ENCODE measurements at regions not wholly inside any gene's neighbourhood (a gene's known extent, or its start where the extent isn't known, plus 50 kb on each side); places are given as distances from the start of the nearest gene placed in this dataset.

- TF ChIP-seq EZH2phosphoT487 (IDR thresholded peaks at IDR 0.05; ENCODE audit: borderline replicate concordance, low read length): no peak
- TF ChIP-seq CTCF (IDR thresholded peaks at IDR 0.05; ENCODE audit: low read depth, low read length, poor library complexity, severe bottlenecking): no peak
- no peaks in the 10 kb centered on the region for H3K36me3 ChIP-seq (ENCODE audit: control insufficient read depth, low read length)
- H3K4me1 ChIP-seq (ENCODE audit: control insufficient read depth, low read length): no peaks in the 10 kb centered on the region
- H3K4me3 ChIP-seq (ENCODE audit: low read length): no peak overlapping the region
- no peaks in the 10 kb centered on the region for H3K9me3 ChIP-seq (ENCODE audit: control insufficient read depth, insufficient read depth, low read length)
- H3F3A ChIP-seq (ENCODE audit: control insufficient read depth, insufficient read depth): no peaks in the 10 kb centered on the region
- H3K79me2 ChIP-seq (ENCODE audit: control insufficient read depth, low read length): no peaks in the 10 kb centered on the region
- no peaks in the 10 kb centered on the region for H3K9me2 ChIP-seq (replicated peaks; ENCODE audit: control insufficient read depth, low read length)
- H4K20me1 ChIP-seq (ENCODE audit: control insufficient read depth, insufficient read depth, low read depth, low read length): no peaks in the 10 kb centered on the region
- no peak overlapping the region for H3K27ac ChIP-seq (ENCODE audit: low read depth, low read length)
- H3K27me3 ChIP-seq (ENCODE audit: control insufficient read depth, low read length): no peaks in the 10 kb centered on the region
- H3K4me2 ChIP-seq (ENCODE audit: low read length): no peak overlapping the region
Observed at GRCh38 chr5:88396000-88396535, 127.4 kb upstream of the TMEM161B start.

GRCh38 chr5:88395264-88395663 lies 126.6 kb upstream of the TMEM161B start:
- Histone ChIP-seq H3K9me3 (ENCODE audit: control insufficient read depth, insufficient read depth, low read length) (no peaks in the 10 kb centered on the region), H3K79me2 (ENCODE audit: control insufficient read depth, low read length) (no peaks in the 10 kb centered on the region), H3K4me3 (ENCODE audit: low read length) (no peak overlapping the region), H3K4me2 (ENCODE audit: low read length) (no peak overlapping the region), H4K20me1 (ENCODE audit: control insufficient read depth, insufficient read depth, low read depth, low read length) (no peaks in the 10 kb centered on the region), H3K27me3 (ENCODE audit: control insufficient read depth, low read length) (no peaks in the 10 kb centered on the region), H3K9me2 (replicated peaks; ENCODE audit: control insufficient read depth, low read length) (no peaks in the 10 kb centered on the region), H3F3A (ENCODE audit: control insufficient read depth, insufficient read depth) (no peaks in the 10 kb centered on the region), H3K36me3 (ENCODE audit: control insufficient read depth, low read length) (no peaks in the 10 kb centered on the region), H3K4me1 (ENCODE audit: control insufficient read depth, low read length) (no peaks in the 10 kb centered on the region), H3K27ac (ENCODE audit: low read depth, low read length) (no peak overlapping the region)
- TF ChIP-seq EZH2phosphoT487 (IDR thresholded peaks at IDR 0.05; ENCODE audit: borderline replicate concordance, low read length) (no peak), CTCF (IDR thresholded peaks at IDR 0.05; ENCODE audit: low read depth, low read length, poor library complexity, severe bottlenecking) (no peak)

- H3K9me2 ChIP-seq (replicated peaks; ENCODE audit: control insufficient read depth, low read length): no peaks in the 10 kb centered on the region
- H3K4me2 ChIP-seq (ENCODE audit: low read length): no peak overlapping the region
- H3K79me2 ChIP-seq (ENCODE audit: control insufficient read depth, low read length): no peaks in the 10 kb centered on the region
- TF ChIP-seq EZH2phosphoT487 (IDR thresholded peaks at IDR 0.05; ENCODE audit: borderline replicate concordance, low read length) (no peak), CTCF (IDR thresholded peaks at IDR 0.05; ENCODE audit: low read depth, low read length, poor library complexity, severe bottlenecking) (no peak)
- no peaks in the 10 kb centered on the region for H4K20me1 ChIP-seq (ENCODE audit: control insufficient read depth, insufficient read depth, low read depth, low read length)
- H3K4me1 ChIP-seq (ENCODE audit: control insufficient read depth, low read length): no peaks in the 10 kb centered on the region
- H3K9me3 ChIP-seq (ENCODE audit: control insufficient read depth, insufficient read depth, low read length): no peaks in the 10 kb centered on the region
- no peak overlapping the region for H3K27ac ChIP-seq (ENCODE audit: low read depth, low read length)
- no peaks in the 10 kb centered on the region for H3K36me3 ChIP-seq (ENCODE audit: control insufficient read depth, low read length)
- H3K27me3 ChIP-seq (ENCODE audit: control insufficient read depth, low read length): no peaks in the 10 kb centered on the region
- no peak overlapping the region for H3K4me3 ChIP-seq (ENCODE audit: low read length)
- no peaks in the 10 kb centered on the region for H3F3A ChIP-seq (ENCODE audit: control insufficient read depth, insufficient read depth)
Observed at GRCh38 chr5:88394536-88395175, 126.0 kb upstream of the TMEM161B start.

Data from DOHH2 (cell line).